ENCODE measurements at regions not wholly inside any gene's neighbourhood (a gene's known extent, or its start where the extent isn't known, plus 50 kb on each side); places are given as distances from the start of the nearest gene placed in this dataset.
"Not testable (repeated sequence)": the region's sequence is repeated elsewhere in the genome, so short reads cannot be mapped to it uniquely, and the experiment has no call there.

- TF ChIP-seq CTCF (IDR thresholded peaks at IDR 0.05) (no peak), POLR2A (IDR thresholded peaks at IDR 0.05) (no peak)
- intact Hi-C loops (cut with DNase I; ENCODE audit: low total_unique reads), result no loop called here
- Histone ChIP-seq H3K27ac (no peak overlapping the region), H3K36me3 (no peaks in the 10 kb centered on the region), H3K4me3 (no peak overlapping the region), H3K4me1 (no peaks in the 10 kb centered on the region), H3K9me3 (no peaks in the 10 kb centered on the region), H3K27me3 (no peaks in the 10 kb centered on the region)
- DNase-seq, result no peak
Observed at GRCh38 chr20:60788070-60788469, 464.0 kb upstream of the CDH4 start.

GRCh38 chr20:60789399-60789798 is 462.7 kb upstream of the CDH4 start:
- no peaks in the 10 kb centered on the region for H3K36me3 ChIP-seq
- TF ChIP-seq POLR2A (IDR thresholded peaks at IDR 0.05), result no peak
- no peak for DNase-seq
- H3K4me1 ChIP-seq, result no peaks in the 10 kb centered on the region
- intact Hi-C loops (cut with DNase I; ENCODE audit: low total_unique reads), result no loop called here
- H3K4me3 ChIP-seq, result no peak overlapping the region
- H3K27me3 ChIP-seq, result no peaks in the 10 kb centered on the region
- no peaks in the 10 kb centered on the region for H3K9me3 ChIP-seq
- no peak overlapping the region for H3K27ac ChIP-seq

GRCh38 chr20:60790339-60790738 is 461.7 kb upstream of the CDH4 start:
- H3K27ac ChIP-seq; H3K9me3 ChIP-seq; DNase-seq; H3K27me3 ChIP-seq; H3K4me1 ChIP-seq; H3K4me3 ChIP-seq; intact Hi-C loops (cut with DNase I; ENCODE audit: low total_unique reads); H3K36me3 ChIP-seq: not testable (repeated sequence)

- no peaks in the 10 kb centered on the region for H3K4me1 ChIP-seq
- H3K9me3 ChIP-seq, result no peaks in the 10 kb centered on the region
- TF ChIP-seq CTCF (IDR thresholded peaks at IDR 0.05) (no peak), POLR2A (IDR thresholded peaks at IDR 0.05) (no peak)
- no peak overlapping the region for H3K4me3 ChIP-seq
- no peaks in the 10 kb centered on the region for H3K36me3 ChIP-seq
- intact Hi-C loops (cut with DNase I; ENCODE audit: low total_unique reads), result no loop called here
- H3K27ac ChIP-seq, result no peak overlapping the region
- no peak for DNase-seq
- no peaks in the 10 kb centered on the region for H3K27me3 ChIP-seq
Observed at GRCh38 chr20:60791823-60792222, 460.2 kb upstream of the CDH4 start.

- no peaks in the 10 kb centered on the region for H3K27me3 ChIP-seq
- H3K9me3 ChIP-seq, result no peaks in the 10 kb centered on the region
- intact Hi-C loops (cut with DNase I; ENCODE audit: low total_unique reads), result no loop called here
- no peak overlapping the region for H3K27ac ChIP-seq
- H3K4me1 ChIP-seq, result no peaks in the 10 kb centered on the region
- DNase-seq, result no peak
- no peaks in the 10 kb centered on the region for H3K36me3 ChIP-seq
- no peak overlapping the region for H3K4me3 ChIP-seq
- TF ChIP-seq CTCF (IDR thresholded peaks at IDR 0.05), result no peak
- TF ChIP-seq POLR2A (IDR thresholded peaks at IDR 0.05), result no peak
Observed at GRCh38 chr20:60792941-60793340, 459.1 kb upstream of the CDH4 start.

- Histone ChIP-seq H3K27ac (no peak overlapping the region), H3K4me1 (no peaks in the 10 kb centered on the region), H3K9me3 (no peaks in the 10 kb centered on the region), H3K36me3 (no peaks in the 10 kb centered on the region), H3K4me3 (no peak overlapping the region), H3K27me3 (no peaks in the 10 kb centered on the region)
- intact Hi-C loops (cut with DNase I; ENCODE audit: low total_unique reads), result no loop called here
- no peak for DNase-seq
- TF ChIP-seq CTCF (IDR thresholded peaks at IDR 0.05) (no peak), POLR2A (IDR thresholded peaks at IDR 0.05) (no peak)
Observed at GRCh38 chr20:60794674-60795073, 457.4 kb upstream of the CDH4 start.

Data from uterus (tissue), 3 donors.